ENCODE measurements at regions not wholly inside any gene's neighbourhood (a gene's known extent, or its start where the extent isn't known, plus 50 kb on each side); places are given as distances from the start of the nearest gene placed in this dataset.
"Not testable (repeated sequence)": the region's sequence is repeated elsewhere in the genome, so short reads cannot be mapped to it uniquely, and the experiment has no call there.

DNA sequence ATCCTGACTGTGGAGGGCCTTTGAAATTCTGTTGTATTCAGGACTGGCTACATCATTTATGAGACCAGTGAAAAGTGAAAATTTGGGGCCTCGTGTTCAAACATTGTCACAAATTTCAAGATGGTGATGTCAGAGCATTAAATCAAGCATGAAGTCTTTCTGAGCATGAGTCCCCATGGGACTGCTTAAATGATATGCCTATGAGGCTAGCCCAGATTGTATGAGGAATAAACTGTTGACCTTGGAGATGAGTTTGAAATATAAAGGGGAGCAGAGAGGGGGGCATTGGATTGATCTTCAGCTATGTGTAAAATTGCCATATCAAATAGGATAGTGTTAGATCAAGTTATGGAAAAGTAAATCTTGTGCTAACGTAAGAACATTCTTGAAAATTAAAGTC, 230.0 kb downstream of the SPANXN3 start:
- Histone ChIP-seq H3K9me3 (ENCODE audit: low read depth, low read length, poor library complexity, severe bottlenecking) (peaks cover 6% of the 10 kb centered on the region), H3K27me3 (replicated peaks; ENCODE audit: insufficient read depth, low read depth, low read length, poor library complexity) (no peaks in the 10 kb centered on the region), H3K4me3 (ENCODE audit: low read depth, low read length, poor library complexity, severe bottlenecking) (no peak overlapping the region), H3K4me1 (ENCODE audit: insufficient read depth, low read length, poor library complexity, severe bottlenecking) (no peaks in the 10 kb centered on the region), H3K27ac (ENCODE audit: low read depth, low read length, poor library complexity, severe bottlenecking) (no peak overlapping the region), H3K36me3 (ENCODE audit: insufficient read depth, low read length, poor library complexity, severe bottlenecking) (no peaks in the 10 kb centered on the region)
- ChIA-PET POLR2A (ENCODE audit: low non-redundant PET) (no interaction called here), CTCF (no interaction called here)
- BruUV-seq (replicated peaks) = no TSS peak
- intact Hi-C loops (cut with micrococcal nuclease; ENCODE audit: unreplicated experiment) = no loop called here
- no peak for DNase-seq (ENCODE audit: low spot score)
- no peak for TF ChIP-seq EZH2 (IDR thresholded peaks at IDR 0.05; ENCODE audit: borderline replicate concordance, low read depth, low read length, poor library complexity, severe bottlenecking)
- TF ChIP-seq, protein P1, sequence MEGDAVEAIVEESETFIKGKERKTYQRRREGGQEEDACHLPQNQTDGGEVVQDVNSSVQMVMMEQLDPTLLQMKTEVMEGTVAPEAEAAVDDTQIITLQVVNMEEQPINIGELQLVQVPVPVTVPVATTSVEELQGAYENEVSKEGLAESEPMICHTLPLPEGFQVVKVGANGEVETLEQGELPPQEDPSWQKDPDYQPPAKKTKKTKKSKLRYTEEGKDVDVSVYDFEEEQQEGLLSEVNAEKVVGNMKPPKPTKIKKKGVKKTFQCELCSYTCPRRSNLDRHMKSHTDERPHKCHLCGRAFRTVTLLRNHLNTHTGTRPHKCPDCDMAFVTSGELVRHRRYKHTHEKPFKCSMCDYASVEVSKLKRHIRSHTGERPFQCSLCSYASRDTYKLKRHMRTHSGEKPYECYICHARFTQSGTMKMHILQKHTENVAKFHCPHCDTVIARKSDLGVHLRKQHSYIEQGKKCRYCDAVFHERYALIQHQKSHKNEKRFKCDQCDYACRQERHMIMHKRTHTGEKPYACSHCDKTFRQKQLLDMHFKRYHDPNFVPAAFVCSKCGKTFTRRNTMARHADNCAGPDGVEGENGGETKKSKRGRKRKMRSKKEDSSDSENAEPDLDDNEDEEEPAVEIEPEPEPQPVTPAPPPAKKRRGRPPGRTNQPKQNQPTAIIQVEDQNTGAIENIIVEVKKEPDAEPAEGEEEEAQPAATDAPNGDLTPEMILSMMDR (conservative IDR thresholded peaks at IDR 0.05; ENCODE audit: low read depth, low read length) = no peak

DNA sequence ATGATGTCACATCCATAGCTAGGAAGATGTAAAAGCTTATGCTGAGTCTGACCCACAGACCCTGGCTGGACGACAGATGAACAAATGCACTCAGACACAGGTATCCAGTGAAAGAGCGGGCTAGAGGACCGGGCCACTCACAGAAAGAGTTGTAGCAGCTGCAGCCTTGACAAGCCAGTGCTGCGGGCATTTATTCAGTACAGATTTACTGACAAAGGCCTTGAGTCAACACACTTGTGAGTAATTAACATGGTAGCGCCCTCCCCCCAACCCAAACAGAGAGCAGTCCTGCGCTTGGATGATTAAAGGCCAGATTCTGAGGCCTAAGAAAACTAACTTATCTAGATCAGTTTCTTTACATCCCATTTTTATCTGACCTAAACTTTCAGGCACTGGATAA, 244.6 kb downstream of the SPANXN4 start:
- TF ChIP-seq, protein P1 (conservative IDR thresholded peaks at IDR 0.05; ENCODE audit: low read depth, low read length) = no peak
- TF ChIP-seq EZH2 (IDR thresholded peaks at IDR 0.05; ENCODE audit: borderline replicate concordance, low read depth, low read length, poor library complexity, severe bottlenecking) = no peak
- peaks cover 12% of the 10 kb centered on the region for H3K9me3 ChIP-seq (ENCODE audit: low read depth, low read length, poor library complexity, severe bottlenecking)
- no peak overlapping the region for H3K4me3 ChIP-seq (ENCODE audit: low read depth, low read length, poor library complexity, severe bottlenecking)
- POLR2A ChIA-PET (ENCODE audit: low non-redundant PET) = no interaction called here
- CTCF ChIA-PET = no interaction called here
- intact Hi-C loops (cut with micrococcal nuclease; ENCODE audit: unreplicated experiment) = no loop called here
- no peaks in the 10 kb centered on the region for H3K4me1 ChIP-seq (ENCODE audit: insufficient read depth, low read length, poor library complexity, severe bottlenecking)
- H3K27ac ChIP-seq (ENCODE audit: low read depth, low read length, poor library complexity, severe bottlenecking) = no peak overlapping the region
- no peaks in the 10 kb centered on the region for H3K36me3 ChIP-seq (ENCODE audit: insufficient read depth, low read length, poor library complexity, severe bottlenecking)
- no TSS peak for BruUV-seq (replicated peaks)
- DNase-seq (ENCODE audit: low spot score) = no peak
- no peaks in the 10 kb centered on the region for H3K27me3 ChIP-seq (replicated peaks; ENCODE audit: insufficient read depth, low read depth, low read length, poor library complexity)

DNA sequence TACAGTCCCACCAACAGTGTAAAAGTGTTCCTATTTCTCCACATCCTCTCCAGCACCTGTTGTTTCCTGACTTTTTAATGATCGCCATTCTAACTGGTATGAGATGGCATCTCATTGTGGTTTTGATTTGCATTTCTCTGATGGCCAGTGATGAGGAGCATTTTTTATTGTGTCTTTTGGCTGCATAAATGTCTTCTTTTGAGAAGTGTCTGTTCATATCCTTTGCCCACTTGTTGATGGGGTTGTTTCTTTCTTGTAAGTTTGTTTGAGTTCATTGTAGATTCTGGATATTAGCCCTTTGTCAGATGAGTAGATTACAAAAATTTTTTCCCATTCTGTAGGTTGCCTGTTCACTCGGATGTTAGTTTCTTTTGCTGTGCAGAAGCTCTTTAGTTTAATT, 218.9 kb downstream of the SPANXN4 start:
- H3K4me1 ChIP-seq (ENCODE audit: insufficient read depth, low read length, poor library complexity, severe bottlenecking); intact Hi-C loops (cut with micrococcal nuclease; ENCODE audit: unreplicated experiment); BruUV-seq (replicated peaks); POLR2A ChIA-PET (ENCODE audit: low non-redundant PET); H3K27ac ChIP-seq (ENCODE audit: low read depth, low read length, poor library complexity, severe bottlenecking); DNase-seq (ENCODE audit: low spot score); CTCF ChIA-PET; H3K4me3 ChIP-seq (ENCODE audit: low read depth, low read length, poor library complexity, severe bottlenecking); H3K36me3 ChIP-seq (ENCODE audit: insufficient read depth, low read length, poor library complexity, severe bottlenecking); H3K27me3 ChIP-seq (replicated peaks; ENCODE audit: insufficient read depth, low read depth, low read length, poor library complexity): not testable (repeated sequence)
- H3K9me3 ChIP-seq (ENCODE audit: low read depth, low read length, poor library complexity, severe bottlenecking) = peaks cover 14% of the 10 kb centered on the region

DNA sequence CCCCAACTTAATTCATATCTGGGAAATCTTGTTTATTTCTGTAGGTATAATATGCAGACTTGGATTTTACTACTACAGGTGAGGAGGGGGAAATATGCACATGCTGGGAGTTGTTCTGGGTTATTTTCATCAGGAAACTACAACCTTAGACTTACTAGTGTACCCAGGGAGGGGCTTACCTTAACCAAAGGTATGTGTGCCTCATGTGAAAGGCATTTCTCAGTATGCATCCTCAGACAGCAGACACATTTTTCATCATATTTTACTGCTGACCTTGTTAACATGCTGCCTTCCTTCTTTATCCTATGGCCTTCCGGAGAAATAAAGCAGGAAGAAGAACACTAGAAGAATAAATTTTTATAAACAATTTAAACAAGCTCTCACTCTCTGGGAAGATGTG, 214.9 kb downstream of the SPANXN4 start:
- no peak for DNase-seq (ENCODE audit: low spot score)
- BruUV-seq (replicated peaks) = no TSS peak

More for the DNA sequence above, 214.9 kb downstream of the SPANXN4 start:
- CTCF ChIA-PET = no interaction called here
- Histone ChIP-seq H3K36me3 (ENCODE audit: insufficient read depth, low read length, poor library complexity, severe bottlenecking) (no peaks in the 10 kb centered on the region), H3K4me1 (ENCODE audit: insufficient read depth, low read length, poor library complexity, severe bottlenecking) (no peaks in the 10 kb centered on the region), H3K9me3 (ENCODE audit: low read depth, low read length, poor library complexity, severe bottlenecking) (peaks cover 9% of the 10 kb centered on the region), H3K27ac (ENCODE audit: low read depth, low read length, poor library complexity, severe bottlenecking) (no peak overlapping the region), H3K27me3 (replicated peaks; ENCODE audit: insufficient read depth, low read depth, low read length, poor library complexity) (no peaks in the 10 kb centered on the region), H3K4me3 (ENCODE audit: low read depth, low read length, poor library complexity, severe bottlenecking) (no peak overlapping the region)
- POLR2A ChIA-PET (ENCODE audit: low non-redundant PET) = no interaction called here
- intact Hi-C loops (cut with micrococcal nuclease; ENCODE audit: unreplicated experiment) = no loop called here
- TF ChIP-seq, protein P1 (conservative IDR thresholded peaks at IDR 0.05; ENCODE audit: low read depth, low read length) = no peak
- no peak for TF ChIP-seq EZH2 (IDR thresholded peaks at IDR 0.05; ENCODE audit: borderline replicate concordance, low read depth, low read length, poor library complexity, severe bottlenecking)

Measured in A673 (cell line).